ENCODE measurements at regions not wholly inside any gene's neighbourhood (a gene's known extent, or its start where the extent isn't known, plus 50 kb on each side); places are given as distances from the start of the nearest gene placed in this dataset.
"Not testable (repeated sequence)": the region's sequence is repeated elsewhere in the genome, so short reads cannot be mapped to it uniquely, and the experiment has no call there.

GRCh38 chr5:160479220-160479619, 57.6 kb downstream of the PTTG1 start:
- no peak for DNase-seq (ENCODE audit: low spot score)

- no peak for DNase-seq (ENCODE audit: low spot score)
These were observed 58.3 kb downstream of the PTTG1 start for GRCh38 chr5:160479926-160480325.

DNA sequence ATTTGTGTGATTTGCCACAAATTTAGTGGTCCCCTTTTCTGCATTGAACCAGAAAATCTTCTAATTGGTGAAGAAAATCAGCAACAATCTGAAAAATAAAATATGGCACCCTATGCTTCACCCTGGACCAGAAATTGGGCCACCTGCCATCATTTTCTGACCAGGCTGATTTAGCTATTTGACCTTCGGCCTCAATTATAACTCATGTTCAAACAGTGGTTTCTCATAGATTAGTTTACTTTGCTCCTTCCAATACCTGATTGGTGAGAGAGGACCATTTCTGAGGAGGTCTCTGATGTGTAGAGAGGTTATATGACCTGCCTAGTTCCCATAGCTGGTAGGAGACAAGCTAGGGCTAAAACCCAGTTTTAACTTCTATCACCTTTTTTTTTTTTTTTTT, 59.0 kb downstream of the PTTG1 start:
- DNase-seq (ENCODE audit: low spot score): no peak

GRCh38 chr5:160484678-160485077, 63.0 kb downstream of the PTTG1 start:
- no peak for DNase-seq (ENCODE audit: low spot score)

DNA sequence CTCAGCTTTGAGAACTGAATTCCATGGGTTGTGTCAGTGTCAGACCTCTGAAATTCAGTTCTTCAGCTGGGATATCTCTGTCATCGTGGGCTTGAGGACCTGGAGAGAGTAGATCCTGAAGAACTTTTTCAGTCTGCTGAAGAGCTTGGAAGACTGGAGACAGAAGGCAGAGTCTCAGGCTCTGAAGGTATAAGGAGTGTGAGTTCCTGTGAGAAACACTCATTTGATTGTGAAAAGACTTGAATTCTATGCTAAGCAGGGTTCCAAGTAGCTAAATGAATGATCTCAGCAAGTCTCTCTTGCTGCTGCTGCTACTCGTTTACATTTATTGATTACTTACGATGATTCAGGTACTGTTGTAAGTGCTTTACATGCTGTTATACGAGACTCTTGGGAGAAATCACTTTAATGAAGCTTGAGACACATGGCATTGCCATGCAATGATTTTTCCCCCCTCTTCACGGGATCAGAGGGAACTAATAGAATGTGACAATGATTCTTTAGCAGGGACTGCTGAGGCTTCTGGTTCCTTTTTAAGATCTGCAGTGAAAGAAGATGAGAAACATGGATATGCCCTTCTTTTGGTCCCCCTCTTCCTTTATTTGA, 63.8 kb downstream of the PTTG1 start:
- DNase-seq (ENCODE audit: low spot score): no peak

- DNase-seq (ENCODE audit: low spot score): no peak
These were observed 64.9 kb downstream of the PTTG1 start for GRCh38 chr5:160486573-160486972.

DNA sequence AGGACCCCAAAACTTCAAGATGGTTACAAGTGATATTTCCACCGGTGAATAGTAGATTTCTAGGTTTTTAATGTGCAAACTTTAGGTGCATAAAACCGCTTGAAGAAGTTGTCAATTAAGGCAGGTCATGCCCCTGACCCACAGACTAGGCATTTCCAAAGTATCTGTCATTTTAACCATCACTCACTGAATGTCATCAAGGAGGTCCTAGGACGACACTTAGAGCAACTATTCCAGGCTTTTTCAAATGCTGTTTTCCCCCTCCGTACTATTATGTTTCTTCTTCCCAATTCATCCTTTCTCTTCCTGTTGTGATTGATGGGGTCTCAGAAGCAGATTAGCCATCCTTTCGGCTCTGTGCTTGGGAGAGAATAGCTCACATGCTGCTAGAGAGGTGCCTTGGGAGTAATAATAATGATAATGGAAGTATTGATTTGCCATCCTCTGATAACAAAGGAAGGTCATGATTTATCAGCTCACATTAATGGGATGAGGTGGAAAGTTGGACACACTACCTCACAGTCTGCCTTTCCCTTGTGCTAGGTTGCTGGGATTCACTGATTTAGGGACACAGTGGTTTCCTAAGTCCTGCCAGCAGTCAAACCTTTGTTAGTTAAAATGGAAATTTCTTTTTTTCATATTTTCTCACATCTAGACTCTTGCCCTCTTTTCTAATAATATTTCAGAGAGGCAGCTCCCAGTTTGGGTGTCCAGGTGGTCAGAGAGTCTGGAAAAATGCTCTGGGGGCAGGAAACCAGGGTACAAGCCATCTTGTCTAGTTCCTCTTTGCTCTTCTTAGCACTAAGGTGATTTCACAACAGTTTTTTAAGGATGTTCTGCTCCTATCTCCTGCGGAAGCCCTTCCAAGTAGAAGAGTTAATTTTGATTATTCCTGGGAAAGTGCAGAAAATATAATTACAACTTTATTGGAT, 67.0 kb downstream of the PTTG1 start:
- no peak for DNase-seq (ENCODE audit: low spot score)

DNA sequence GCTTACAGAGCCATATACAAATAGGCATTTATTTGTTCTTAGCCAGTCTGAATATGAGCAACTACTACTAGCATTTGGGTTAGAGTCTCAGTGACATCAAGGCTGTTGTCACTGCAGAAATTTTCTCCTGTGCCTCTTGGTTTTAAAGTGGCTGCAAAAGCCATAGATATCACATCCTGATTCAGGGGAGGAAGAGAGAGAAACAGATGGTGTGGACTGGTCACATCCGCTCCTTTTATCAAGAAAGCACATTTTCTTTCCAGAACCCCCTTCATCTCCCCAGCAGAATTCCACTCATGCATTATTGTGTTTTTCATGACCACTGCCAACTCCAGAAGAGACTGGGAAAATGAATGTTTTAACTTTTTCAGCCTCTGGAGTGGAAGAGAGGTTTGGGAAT, 69.8 kb downstream of the PTTG1 start:
- DNase-seq (ENCODE audit: low spot score): no peak

GRCh38 chr5:160492565-160492964, 70.9 kb downstream of the PTTG1 start:
- no peak for DNase-seq (ENCODE audit: low spot score)

DNA sequence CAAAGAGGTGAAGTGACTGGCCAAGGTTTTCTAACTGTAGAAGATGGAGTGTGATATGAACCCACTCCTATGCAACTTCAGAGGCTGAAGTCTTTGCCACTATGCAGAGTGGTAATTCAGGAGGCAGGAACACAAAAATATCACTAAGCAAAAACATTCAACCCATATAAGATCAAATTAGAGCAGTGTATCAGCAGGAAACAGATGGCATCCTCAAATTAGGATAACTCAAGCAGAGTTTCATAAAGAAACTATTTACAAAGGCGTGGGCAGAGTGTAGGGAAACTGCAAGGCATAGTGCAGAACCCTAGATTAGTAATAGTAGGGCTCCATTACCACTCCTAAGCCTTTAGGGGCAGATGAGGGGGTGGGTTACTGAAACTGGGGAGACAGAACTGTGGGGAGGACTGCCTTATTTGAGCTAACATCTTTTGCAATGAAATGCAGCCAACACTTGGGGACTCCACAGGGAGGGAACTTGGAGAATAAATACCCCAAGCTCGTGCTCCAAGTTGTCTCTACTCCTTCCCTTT, 72.2 kb downstream of the PTTG1 start:
- DNase-seq (ENCODE audit: low spot score): no peak

- DNase-seq (ENCODE audit: low spot score): no peak
These were observed 72.8 kb downstream of the PTTG1 start for GRCh38 chr5:160494451-160494850.

- no peak for DNase-seq (ENCODE audit: low spot score)
These were observed 74.7 kb downstream of the PTTG1 start for GRCh38 chr5:160496334-160496733.

GRCh38 chr5:160496784-160497183, 75.1 kb downstream of the PTTG1 start:
- DNase-seq (ENCODE audit: low spot score): no peak

DNA sequence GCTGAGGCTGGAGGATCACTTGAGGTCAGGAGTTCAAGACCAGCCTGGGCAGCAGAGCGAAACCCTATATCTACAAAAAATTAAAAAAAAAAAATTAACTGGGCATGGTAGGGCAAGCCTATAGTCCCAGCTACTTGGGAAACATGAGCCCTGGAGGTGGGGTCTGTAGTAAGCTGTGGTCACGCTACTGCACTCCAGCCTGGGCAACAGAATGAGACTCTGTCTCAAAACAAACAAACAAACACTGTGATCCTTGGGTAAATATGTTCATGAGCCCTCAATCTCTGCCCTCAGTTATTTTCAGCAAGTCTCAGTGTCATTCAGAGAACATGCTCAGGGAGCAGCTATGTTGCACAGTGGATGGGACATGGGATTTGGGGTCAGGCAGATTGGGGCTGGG, 76.2 kb downstream of the PTTG1 start:
- no peak for DNase-seq (ENCODE audit: low spot score)

DNA sequence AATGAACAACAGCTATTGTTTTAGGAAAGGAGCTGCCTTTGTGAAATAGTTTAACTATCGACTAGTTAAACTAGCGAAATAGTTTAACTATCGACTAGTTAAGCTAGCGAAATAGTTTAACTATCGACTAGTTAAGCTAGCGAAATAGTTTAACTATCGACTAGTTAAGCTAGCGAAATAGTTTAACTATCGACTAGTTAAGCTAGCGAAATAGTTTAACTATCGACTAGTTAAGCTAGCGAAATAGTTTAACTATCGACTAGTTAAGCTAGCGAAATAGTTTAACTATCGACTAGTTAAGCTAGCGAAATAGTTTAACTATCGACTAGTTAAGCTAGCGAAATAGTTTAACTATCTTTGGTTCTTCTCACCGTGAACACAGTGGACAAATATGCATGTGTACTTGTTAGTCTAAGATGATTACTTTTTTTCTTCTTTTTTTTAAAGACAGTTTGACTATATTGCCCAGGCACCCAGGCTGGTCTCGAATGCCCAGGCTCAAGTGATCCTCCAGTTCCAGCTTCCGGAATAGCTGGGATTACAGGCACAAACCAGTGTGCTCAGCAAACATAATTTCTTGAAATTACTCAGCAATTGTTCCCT, 76.9 kb downstream of the PTTG1 start:
- DNase-seq (ENCODE audit: low spot score): not testable (repeated sequence)

DNA sequence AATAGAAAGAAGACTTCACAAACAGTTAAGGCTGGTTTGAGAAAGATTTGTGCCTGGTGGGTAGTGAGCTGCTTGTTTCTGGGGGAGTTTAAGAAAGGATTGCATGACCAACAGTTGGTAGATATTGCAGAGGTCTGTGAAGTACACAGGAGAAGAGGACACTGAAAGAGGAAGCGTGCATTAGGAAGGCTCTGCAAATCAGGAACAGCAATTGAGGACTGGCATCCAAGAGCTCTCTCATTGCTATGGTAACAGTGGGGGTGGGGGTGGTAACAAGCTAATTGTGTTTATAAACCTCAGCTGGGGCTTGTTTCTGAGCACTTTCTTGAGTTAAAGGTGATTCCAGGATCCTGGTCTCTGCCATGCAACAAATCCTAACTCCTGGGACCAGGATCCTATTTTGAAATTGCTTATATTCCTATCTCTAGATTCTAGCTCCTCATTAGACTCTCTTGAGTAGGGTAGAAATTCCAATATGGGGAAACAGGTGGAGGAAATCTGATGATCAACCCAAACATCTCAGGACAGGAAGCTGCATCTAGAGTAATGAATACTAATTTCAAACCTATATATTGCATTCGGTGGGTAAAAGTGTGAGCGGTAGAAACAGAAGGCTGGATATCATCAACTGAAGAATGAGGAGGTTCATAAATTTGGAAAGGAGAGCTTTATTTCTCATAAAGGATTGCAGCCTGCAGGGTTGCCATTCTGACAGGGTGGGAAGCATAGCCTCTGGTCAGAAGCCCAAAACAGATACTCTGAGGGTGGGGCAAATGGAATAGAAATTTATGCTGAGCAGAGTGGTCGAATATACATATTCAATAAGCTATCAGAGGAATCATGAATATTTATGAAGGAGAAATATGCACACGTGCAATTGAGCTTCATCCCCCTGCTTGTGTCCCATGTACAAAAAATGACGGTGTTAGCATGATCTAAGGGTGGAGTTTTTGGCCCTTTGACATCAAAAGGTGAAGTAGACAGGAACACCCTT, 79.4 kb downstream of the PTTG1 start:
- DNase-seq (ENCODE audit: low spot score): no peak

GRCh38 chr5:160504906-160505305, 83.3 kb downstream of the PTTG1 start:
- DNase-seq (ENCODE audit: low spot score): no peak

DNA sequence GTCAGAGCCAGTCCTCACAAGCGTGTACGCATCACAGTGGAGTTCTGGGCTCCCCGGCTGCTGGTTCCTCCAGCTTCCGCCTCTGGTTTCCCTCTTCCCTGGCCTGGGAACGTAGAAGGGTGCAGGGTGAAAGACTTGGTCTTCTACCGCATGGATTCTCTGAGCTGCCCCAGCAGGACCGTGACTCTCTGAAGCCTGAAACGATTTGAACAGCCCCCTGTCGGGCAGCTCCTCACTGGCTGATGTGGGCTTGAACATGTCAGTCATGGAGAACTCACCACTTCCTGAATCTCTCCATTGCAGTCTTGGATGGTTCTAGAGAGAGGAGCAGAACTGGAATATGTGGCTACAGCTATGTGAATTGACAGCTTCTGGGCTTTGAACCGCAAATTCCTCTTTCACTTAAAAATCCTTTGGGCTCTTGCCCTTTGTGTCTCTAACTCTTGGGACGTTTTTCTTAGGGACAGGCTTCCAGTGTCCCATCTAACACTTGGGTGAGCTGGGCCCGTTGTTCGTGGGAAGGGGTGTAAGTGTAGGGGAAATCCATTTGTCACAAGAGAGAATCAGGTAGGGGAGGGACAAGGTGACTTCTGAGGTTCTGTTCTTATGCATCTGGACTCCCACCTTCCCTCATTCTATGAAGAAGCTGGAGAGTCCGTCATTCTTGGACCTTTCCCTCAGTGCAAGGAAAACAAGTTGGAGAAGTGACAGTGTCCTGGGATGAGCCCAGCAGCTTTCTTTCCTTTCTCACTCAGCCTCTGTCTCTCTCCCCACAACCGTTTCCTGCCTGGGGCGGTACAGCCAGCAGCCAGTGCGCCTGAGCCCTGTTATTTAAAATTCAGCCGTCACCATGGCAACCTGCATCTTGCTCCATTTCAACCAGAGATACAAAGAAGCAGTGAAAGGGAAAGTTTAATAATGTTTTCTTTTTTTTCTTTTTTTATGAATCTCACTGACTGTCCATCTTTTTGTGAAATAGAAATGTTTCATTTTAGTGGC, 84.7 kb downstream of the PTTG1 start:
- no peak for DNase-seq (ENCODE audit: low spot score)

DNA sequence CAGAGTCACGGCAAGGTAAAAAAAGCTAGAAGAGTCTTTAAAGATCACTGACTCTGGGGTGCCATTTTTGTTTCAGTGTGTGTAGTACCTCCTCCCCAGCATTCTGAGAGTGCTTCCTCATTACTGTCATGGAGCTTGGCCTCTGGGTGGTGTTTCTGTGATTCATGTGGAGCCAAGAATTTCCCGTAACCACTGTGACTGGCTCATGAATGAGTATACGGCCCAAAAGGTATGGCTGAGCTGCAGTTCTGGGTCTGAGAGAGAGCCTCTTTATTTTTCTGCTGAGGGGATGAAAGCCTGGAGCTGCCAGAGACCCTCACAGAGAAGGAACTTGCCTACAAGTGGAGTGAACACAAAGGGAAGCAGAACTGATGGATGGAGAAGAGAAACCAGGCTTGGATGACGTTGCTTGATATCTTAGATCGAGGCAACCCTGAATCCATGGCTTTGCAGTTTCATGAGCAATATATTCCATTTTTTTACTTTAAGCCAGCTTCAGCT, 85.6 kb downstream of the PTTG1 start:
- DNase-seq (ENCODE audit: low spot score): no peak

GRCh38 chr5:160508780-160509361, 87.2 kb downstream of the PTTG1 start:
- peak; percentile 78 for DNase-seq (ENCODE audit: low spot score)
